Mesenchymal stem cell (in vitro differentiated cells and primary cell): ENCODE measurements at regions not wholly inside any gene's neighbourhood (a gene's known extent, or its start where the extent isn't known, plus 50 kb on each side); places are given as distances from the start of the nearest gene placed in this dataset.

Experiments
- DNase-seq: peaks from one replicate; pipeline ENCODE4 v3.0.0-alpha.2; 2013
- H2AFZ ChIP-seq: one replicate; pipeline ENCODE4 v1.6.1; 2013; ENCODE audit warnings: low read depth, mild to moderate bottlenecking, control low read depth, inconsistent platforms, low read length, moderate library complexity
- H2AK5ac ChIP-seq: 2 replicates; pipeline ENCODE4 v1.6.1; 2013; ENCODE audit warnings: low read length, moderate library complexity, mild to moderate bottlenecking, inconsistent platforms; ENCODE audit not compliant: severe bottlenecking
- H2BK120ac ChIP-seq: one replicate; pipeline ENCODE4 v1.6.1; 2013; ENCODE audit warnings: low read depth, mild to moderate bottlenecking, inconsistent platforms, low read length, moderate library complexity
- H2BK12ac ChIP-seq, 2 experiments: one replicate each; pipeline ENCODE4 v1.6.1; 2013; ENCODE audit warnings: inconsistent platforms in 2 of 2, low read length in 2 of 2, mild to moderate bottlenecking in 2 of 2, moderate library complexity in 2 of 2, control low read depth in 1 of 2
- H2BK15ac ChIP-seq: one replicate; pipeline ENCODE4 v1.6.1; 2013; ENCODE audit warnings: mild to moderate bottlenecking, low read depth, inconsistent platforms; ENCODE audit not compliant: poor library complexity, severe bottlenecking
- H2BK5ac ChIP-seq: 2 replicates; pipeline ENCODE4 v1.6.1; 2013; ENCODE audit warnings: low read depth, mild to moderate bottlenecking, low read length, control low read depth, inconsistent platforms; ENCODE audit not compliant: poor library complexity, severe bottlenecking
- H3K14ac ChIP-seq, 2 experiments: one replicate each; pipeline ENCODE4 v1.6.1; 2013; ENCODE audit warnings: inconsistent platforms in 2 of 2, low read length in 2 of 2, control low read depth in 1 of 2, mild to moderate bottlenecking in 1 of 2, moderate library complexity in 1 of 2
- H3K18ac ChIP-seq, 2 experiments: one replicate each; pipeline ENCODE4 v1.6.1; 2013; ENCODE audit warnings: inconsistent platforms in 2 of 2, low read length in 2 of 2, control low read depth in 1 of 2, low read depth in 1 of 2, mild to moderate bottlenecking in 1 of 2
- H3K23ac ChIP-seq, 2 experiments: one replicate each; pipeline ENCODE4 v1.6.1; 2013; ENCODE audit warnings: inconsistent platforms in 2 of 2, low read length in 2 of 2, mild to moderate bottlenecking in 2 of 2, moderate library complexity in 2 of 2, control low read depth in 1 of 2
- H3K27ac ChIP-seq: 2 replicates; pipeline ENCODE4 v1.5.1; 2013; ENCODE audit warnings: mild to moderate bottlenecking, moderate library complexity, low read length, control low read depth, inconsistent platforms; ENCODE audit not compliant: poor library complexity, severe bottlenecking
- H3K27me3 ChIP-seq, 2 experiments: 2 replicates each; pipeline versions ENCODE4 v1.6.1 to v1.7.0; 2013; ENCODE audit warnings: low read length in 2 of 2, mild to moderate bottlenecking in 2 of 2, moderate library complexity in 2 of 2, control low read depth in 1 of 2, inconsistent platforms in 1 of 2; ENCODE audit not compliant: control insufficient read depth in 1 of 2, insufficient read depth in 1 of 2
- H3K36me3 ChIP-seq, 2 experiments: 2 replicates each; pipeline versions ENCODE4 v1.6.1 to v1.7.0; 2013; ENCODE audit warnings: low read length in 2 of 2, control low read depth in 1 of 2, inconsistent platforms in 1 of 2, low read depth in 1 of 2, mild to moderate bottlenecking in 1 of 2; ENCODE audit not compliant: insufficient read depth in 2 of 2, control insufficient read depth in 1 of 2
- H3K4ac ChIP-seq, 2 experiments: one replicate each; pipeline ENCODE4 v1.6.1; 2013; ENCODE audit warnings: inconsistent platforms in 2 of 2, low read length in 2 of 2, mild to moderate bottlenecking in 2 of 2, moderate library complexity in 2 of 2, control low read depth in 1 of 2, low read depth in 1 of 2
- H3K4me1 ChIP-seq: 2 replicates; pipeline ENCODE4 v1.6.1; 2013; ENCODE audit warnings: low read depth, low read length, control low read depth; ENCODE audit not compliant: control insufficient read depth, insufficient read depth
- H3K4me2 ChIP-seq: 2 replicates; pipeline ENCODE4 v1.6.1; 2013; ENCODE audit warnings: low read length, mild to moderate bottlenecking, inconsistent platforms; ENCODE audit not compliant: poor library complexity, severe bottlenecking
- H3K4me3 ChIP-seq, 2 experiments: 2 replicates each; pipeline versions ENCODE4 v1.5.1 to v1.7.0; 2013; ENCODE audit warnings: low read length in 2 of 2, mild to moderate bottlenecking in 2 of 2, control low read depth in 1 of 2, low read depth in 1 of 2; ENCODE audit not compliant: insufficient read depth in 1 of 2
- H3K79me1 ChIP-seq: replicated peaks from 2 replicates; pipeline ENCODE4 v1.6.1; 2013; ENCODE audit warnings: mild to moderate bottlenecking, control low read depth, low read length, inconsistent platforms; ENCODE audit not compliant: poor library complexity, severe bottlenecking
- H3K9ac ChIP-seq: 2 replicates; pipeline ENCODE4 v1.7.0; 2013; ENCODE audit warnings: mild to moderate bottlenecking, low read length, moderate library complexity
- H3K9me3 ChIP-seq: 2 replicates; pipeline ENCODE4 v1.7.0; 2013; ENCODE audit warnings: mild to moderate bottlenecking, low read length; ENCODE audit not compliant: control insufficient read depth
- H4K8ac ChIP-seq: one replicate; pipeline ENCODE4 v1.6.1; 2013; ENCODE audit warnings: inconsistent platforms, mild to moderate bottlenecking, low read length, moderate library complexity
- H4K91ac ChIP-seq: one replicate; pipeline ENCODE4 v1.6.1; 2013; ENCODE audit warnings: mild to moderate bottlenecking, low read length, inconsistent platforms
- WGBS: methylation state at CpG from one replicate; pipeline ENCODE4 v1.1.7; 2013; ENCODE audit warnings: mixed read lengths; 5-methylcytosine and 5-hydroxymethylcytosine counted together

GRCh38 chr13:56903710-56904282 is 236.9 kb upstream of the PRR20A start:
- Histone ChIP-seq H4K91ac (no peak overlapping the region), H3K9me3 (no peaks in the 10 kb centered on the region), H3K14ac (no peak overlapping the region), H3K79me1 (no peaks in the 10 kb centered on the region), H3K18ac (no peak overlapping the region), H3K9ac (no peak overlapping the region), H2BK12ac (no peak overlapping the region), H2BK120ac (no peak overlapping the region), H4K8ac (no peak overlapping the region), H3K4ac (no peak overlapping the region), H3K36me3 (no peaks in the 10 kb centered on the region), H2AK5ac (no peak overlapping the region), H3K27me3 (no peaks in the 10 kb centered on the region), H2AFZ (no peak overlapping the region), H3K4me1 (no peaks in the 10 kb centered on the region), H3K27ac (no peak overlapping the region), H3K4me2 (no peak overlapping the region), H2BK15ac (no peak overlapping the region), H2BK5ac (no peak overlapping the region), H3K4me3 (no peak overlapping the region), H3K23ac (no peak overlapping the region)
- no peak for DNase-seq
- 83% methylated on average over 1 of the region's 3 CpGs for WGBS

DNA sequence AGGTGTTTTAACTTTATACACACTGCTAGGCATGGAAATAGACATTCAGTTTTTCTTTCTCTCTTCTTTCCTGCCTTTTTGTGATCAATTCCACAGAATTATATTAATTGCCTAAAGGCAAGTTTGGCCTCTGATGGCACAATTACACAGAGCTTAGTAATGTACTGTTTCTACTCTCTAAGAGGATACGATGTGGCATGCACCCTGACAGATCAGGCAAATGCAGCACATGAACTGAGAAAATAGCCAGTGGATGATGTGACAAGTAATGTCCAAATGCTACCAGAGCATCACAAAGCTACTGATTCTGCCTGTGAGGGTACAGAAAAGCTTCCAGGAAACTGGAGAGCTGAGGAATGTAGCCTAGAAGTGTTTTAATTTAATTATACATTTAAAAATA is 233.8 kb upstream of the PRR20A start:
- H2AFZ ChIP-seq, result no peak overlapping the region
- DNase-seq, result no peak
- no peak overlapping the region for H3K9ac ChIP-seq
- no peak overlapping the region for H3K14ac ChIP-seq
- H3K27me3 ChIP-seq, result no peaks in the 10 kb centered on the region
- 79% methylated on average over 1 of the region's 1 CpG for WGBS
- H3K4me1 ChIP-seq, result no peaks in the 10 kb centered on the region
- no peak overlapping the region for H2BK15ac ChIP-seq
- no peak overlapping the region for H2BK5ac ChIP-seq
- no peak overlapping the region for H4K8ac ChIP-seq
- H3K27ac ChIP-seq, result no peak overlapping the region
- H3K9me3 ChIP-seq, result no peaks in the 10 kb centered on the region
- no peak overlapping the region for H2BK12ac ChIP-seq
- H2AK5ac ChIP-seq, result no peak overlapping the region
- H3K23ac ChIP-seq, result no peak overlapping the region
- H2BK120ac ChIP-seq, result no peak overlapping the region
- H3K4me3 ChIP-seq, result no peak overlapping the region
- H3K18ac ChIP-seq, result no peak overlapping the region
- H4K91ac ChIP-seq, result no peak overlapping the region
- H3K4ac ChIP-seq, result no peak overlapping the region
- no peak overlapping the region for H3K4me2 ChIP-seq
- H3K79me1 ChIP-seq, result no peaks in the 10 kb centered on the region
- peaks cover 0 to 2% of the 10 kb centered on the region in 2 experiments for H3K36me3 ChIP-seq

DNA sequence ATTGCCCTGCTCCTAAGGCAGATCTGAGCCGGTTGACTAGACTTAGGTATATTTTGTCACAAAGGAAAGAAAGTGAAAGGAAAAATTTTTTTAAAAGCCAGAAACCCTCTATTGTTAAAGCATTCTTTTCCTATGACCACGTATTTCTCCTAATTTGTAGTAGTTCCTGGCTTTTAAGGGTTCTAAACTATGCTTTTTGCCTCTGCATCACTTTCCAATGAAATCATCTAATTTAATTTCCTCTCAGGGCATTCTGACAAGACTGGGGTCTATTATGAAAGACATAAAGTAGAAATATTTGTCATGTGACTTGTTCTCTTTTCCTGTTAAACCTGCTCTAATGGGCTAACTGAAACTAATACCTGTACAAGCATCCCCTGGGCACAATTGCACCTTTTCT is 233.0 kb upstream of the PRR20A start:
- 60% methylated on average over 2 of the region's 2 CpGs for WGBS

GRCh38 chr13:56909896-56910600 is 230.7 kb upstream of the PRR20A start:
- H2BK5ac ChIP-seq, result no peak overlapping the region
- WGBS, result 92% methylated on average over 29 of the region's 30 CpGs
- H2BK15ac ChIP-seq, result no peak overlapping the region
- H3K14ac ChIP-seq, result no peak overlapping the region
- no peak overlapping the region for H3K4ac ChIP-seq
- H3K9ac ChIP-seq, result no peak overlapping the region
- H2AK5ac ChIP-seq, result no peak overlapping the region
- no peak overlapping the region for H4K91ac ChIP-seq
- no peaks in the 10 kb centered on the region for H3K4me1 ChIP-seq
- H4K8ac ChIP-seq, result no peak overlapping the region
- H2AFZ ChIP-seq, result no peak overlapping the region
- no peak overlapping the region for H2BK120ac ChIP-seq
- H3K9me3 ChIP-seq, result no peaks in the 10 kb centered on the region
- H3K18ac ChIP-seq, result no peak overlapping the region
- H3K36me3 ChIP-seq, result peaks cover 0 to 2% of the 10 kb centered on the region in 2 experiments
- no peaks in the 10 kb centered on the region for H3K27me3 ChIP-seq
- H3K4me3 ChIP-seq, result no peak overlapping the region
- no peak overlapping the region for H3K23ac ChIP-seq
- no peak overlapping the region for H3K27ac ChIP-seq
- no peak for DNase-seq
- H3K79me1 ChIP-seq, result no peaks in the 10 kb centered on the region
- H3K4me2 ChIP-seq, result no peak overlapping the region
- no peak overlapping the region for H2BK12ac ChIP-seq

More for the DNA sequence above, 233.0 kb upstream of the PRR20A start:
- Histone ChIP-seq H2BK15ac (no peak overlapping the region), H2BK12ac (no peak overlapping the region), H2BK120ac (no peak overlapping the region), H2AK5ac (no peak overlapping the region), H3K27me3 (no peaks in the 10 kb centered on the region), H3K23ac (no peak overlapping the region), H3K18ac (no peak overlapping the region), H3K4me3 (no peak overlapping the region), H3K4ac (no peak overlapping the region), H3K36me3 (peaks cover 0 to 2% of the 10 kb centered on the region in 2 experiments), H4K8ac (no peak overlapping the region), H3K79me1 (no peaks in the 10 kb centered on the region), H2BK5ac (no peak overlapping the region), H3K9ac (no peak overlapping the region), H3K4me2 (no peak overlapping the region), H3K14ac (no peak overlapping the region), H4K91ac (no peak overlapping the region), H2AFZ (no peak overlapping the region), H3K4me1 (no peaks in the 10 kb centered on the region), H3K27ac (no peak overlapping the region), H3K9me3 (no peaks in the 10 kb centered on the region)
- DNase-seq, result no peak
